ENCODE measurements at regions not wholly inside any gene's neighbourhood (a gene's known extent, or its start where the extent isn't known, plus 50 kb on each side); places are given as distances from the start of the nearest gene placed in this dataset.

DNA sequence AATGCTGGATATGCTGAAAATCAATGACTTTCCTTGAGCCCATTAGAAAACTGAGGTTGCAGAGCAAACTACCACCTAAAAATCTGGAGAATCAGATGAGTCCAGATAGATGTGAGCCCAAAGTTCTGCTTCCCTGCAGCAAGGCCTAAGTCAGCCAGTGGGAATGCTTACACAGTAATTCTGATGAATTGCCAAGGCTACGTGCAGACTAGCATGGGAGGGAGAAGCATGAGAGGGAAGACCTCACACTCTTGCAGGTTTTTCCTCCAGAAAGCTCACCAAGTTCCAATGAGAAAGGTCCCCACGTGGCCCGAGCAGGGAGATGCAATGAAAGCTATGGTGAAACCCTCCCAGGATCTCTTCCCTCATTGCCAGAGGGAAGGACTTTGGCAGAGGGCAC is 104.8 kb upstream of the SIRPA start:
- no peak for DNase-seq (ENCODE audit: low read depth in 2 of 2)

DNA sequence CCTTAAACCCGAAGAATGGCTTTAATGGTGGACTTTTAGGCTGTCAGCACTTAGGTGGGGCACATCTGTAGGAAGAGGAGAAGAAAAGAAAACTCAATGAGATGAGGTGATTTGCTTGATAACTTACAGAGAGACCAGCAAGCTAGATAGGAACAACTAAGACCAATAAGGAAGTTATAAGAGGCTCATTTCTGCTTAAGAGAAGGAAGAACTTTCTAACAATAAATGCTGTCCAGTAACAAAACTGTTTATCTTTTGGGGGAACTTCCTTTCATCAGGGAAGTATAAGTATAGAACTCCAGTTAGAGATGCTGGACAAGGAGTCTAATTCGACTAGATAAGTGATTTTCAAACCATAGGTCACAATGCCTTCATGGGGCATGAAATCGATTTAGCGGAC is 107.2 kb upstream of the SIRPA start:
- no peak for DNase-seq (ENCODE audit: low read depth in 2 of 2)

DNA sequence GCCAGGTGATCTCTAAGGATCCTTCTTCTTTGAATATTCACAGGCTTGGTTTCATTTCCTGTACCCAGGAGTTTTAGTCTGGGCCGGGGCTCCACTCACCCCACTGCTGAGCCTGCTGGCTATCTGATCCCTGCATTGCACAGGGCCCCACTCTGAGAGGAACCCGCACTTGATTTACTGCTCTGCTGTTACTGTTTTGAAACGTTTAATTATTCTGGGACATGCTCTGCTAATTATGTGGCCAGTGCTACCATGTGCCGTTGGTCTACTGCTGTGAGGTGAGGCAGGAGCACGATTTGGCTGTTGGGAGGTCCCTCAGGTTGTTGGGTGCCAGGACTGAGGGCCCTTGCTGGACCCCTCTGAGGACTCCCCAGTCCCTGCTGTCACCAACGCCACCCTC is 108.7 kb upstream of the SIRPA start:
- DNase-seq (ENCODE audit: low read depth in 2 of 2): no peak

DNA sequence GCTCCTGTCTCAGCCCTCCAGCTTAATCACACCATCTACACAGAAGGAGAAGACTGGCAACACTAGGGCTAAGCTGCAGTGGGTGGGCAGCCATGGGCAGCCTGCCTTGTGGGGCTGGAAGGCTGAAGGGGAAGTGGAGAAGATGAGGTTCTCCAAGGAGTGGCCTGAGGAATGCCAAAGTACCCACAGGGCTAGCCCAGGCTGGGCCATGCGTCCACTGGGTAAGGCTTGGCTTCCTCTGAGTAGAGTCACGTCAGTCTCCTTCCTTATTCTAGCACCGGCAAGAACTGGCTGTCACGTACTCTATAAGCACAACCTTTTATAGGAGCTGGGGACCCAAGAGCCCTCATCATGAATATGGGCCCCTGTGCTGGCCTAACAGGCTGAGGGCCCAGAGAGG is 110.6 kb upstream of the SIRPA start:
- DNase-seq (ENCODE audit: low read depth in 2 of 2): no peak

DNA sequence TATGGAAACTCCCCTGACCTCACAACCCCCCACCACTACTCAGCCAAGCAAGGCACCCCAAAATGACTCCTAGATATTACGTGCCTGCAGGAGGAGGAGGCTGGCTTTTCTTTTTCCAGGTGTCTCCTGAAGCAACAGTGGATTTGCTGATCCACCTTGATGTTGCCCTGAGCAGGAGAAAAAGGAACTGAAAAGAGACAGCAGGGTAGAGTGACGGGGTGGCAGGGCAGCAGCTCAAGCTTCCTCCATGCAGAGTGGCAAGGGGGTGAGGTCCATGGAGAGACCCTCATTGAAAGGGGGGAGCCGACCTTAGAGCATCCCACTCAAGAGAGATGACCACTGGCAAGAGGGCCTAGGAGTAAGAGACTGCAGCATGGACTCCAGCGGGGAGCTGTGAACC is 112.0 kb upstream of the SIRPA start:
- no peak for DNase-seq (ENCODE audit: low read depth in 2 of 2)

DNA sequence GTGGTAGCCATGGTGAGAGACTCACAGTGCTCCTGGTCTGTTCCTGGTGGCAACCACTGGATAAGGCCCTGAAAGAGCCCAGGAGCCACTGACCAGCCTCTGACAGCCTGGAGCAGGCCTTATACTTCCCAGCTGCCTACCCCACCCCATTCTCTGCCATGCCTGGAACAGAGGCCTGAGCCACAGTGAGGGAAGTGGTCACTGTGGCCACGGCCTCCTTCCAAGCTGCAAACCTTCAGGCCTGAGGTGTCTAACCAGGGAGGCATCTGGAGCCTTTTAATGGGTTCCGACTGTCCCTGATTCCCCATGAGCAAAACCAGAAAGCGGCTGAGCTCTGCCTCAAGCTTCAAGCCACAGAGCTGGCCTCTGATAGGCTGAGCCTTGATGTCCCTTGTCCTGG is 113.0 kb upstream of the SIRPA start:
- DNase-seq (ENCODE audit: low read depth in 2 of 2): no peak

DNA sequence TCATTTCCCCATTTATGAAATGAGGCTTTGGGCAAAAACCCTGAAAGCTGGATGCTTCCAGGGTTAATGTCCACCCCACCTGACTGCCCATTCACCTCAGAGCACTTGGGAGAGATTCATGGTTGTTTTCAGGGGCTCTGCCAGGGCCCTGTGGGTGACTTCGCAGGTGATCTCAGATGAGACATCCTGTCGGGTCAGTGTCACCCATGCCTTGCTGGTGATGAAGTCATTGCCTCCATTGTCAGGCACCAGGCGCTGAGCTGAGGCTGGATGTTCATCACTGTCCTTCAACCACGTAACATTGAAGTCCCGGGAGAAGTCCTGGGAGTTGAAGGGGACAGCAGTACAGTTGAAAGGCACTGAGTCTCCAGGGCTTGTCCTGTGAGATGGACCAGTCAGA is 115.6 kb upstream of the SIRPA start:
- no peak for DNase-seq (ENCODE audit: low read depth in 2 of 2)

DNA sequence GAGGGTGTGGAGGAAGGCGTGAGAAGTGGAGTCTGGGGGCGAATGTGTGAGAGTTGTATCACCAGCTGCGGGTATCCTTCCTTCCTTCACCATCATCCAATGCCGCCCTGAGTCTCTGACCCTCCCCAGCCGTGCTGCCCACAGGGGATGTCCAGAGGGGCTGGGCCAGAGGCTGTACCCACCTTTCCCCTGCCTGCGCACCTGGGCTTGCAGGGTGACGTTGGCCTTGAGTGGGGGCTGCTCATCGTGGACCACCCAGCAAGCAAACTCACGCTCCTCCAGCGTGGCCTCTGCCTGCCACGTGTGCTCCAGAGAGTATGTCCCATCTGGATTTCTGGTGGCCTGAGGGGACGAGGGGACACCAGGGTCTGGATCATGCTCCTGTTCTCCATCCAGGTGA is 116.9 kb upstream of the SIRPA start:
- no peak for DNase-seq (ENCODE audit: low read depth in 2 of 2)

DNA sequence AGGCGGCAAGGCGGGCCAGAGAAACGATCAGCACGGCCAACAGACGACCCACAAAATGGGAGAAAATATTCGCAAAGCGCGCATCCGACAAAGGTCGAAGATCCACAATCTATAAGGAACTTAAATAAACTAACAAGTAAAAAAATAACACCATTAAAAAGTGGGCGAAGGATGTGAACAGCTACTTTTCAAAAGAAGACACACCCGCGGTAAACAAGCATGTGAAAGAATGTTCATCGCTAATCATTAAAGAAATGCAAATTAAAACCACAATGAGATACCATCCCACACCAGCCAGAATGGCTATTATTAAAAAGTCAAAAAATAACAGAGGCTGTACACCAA is 117.8 kb upstream of the SIRPA start:
- no peak for DNase-seq (ENCODE audit: low read depth in 2 of 2)

DNA sequence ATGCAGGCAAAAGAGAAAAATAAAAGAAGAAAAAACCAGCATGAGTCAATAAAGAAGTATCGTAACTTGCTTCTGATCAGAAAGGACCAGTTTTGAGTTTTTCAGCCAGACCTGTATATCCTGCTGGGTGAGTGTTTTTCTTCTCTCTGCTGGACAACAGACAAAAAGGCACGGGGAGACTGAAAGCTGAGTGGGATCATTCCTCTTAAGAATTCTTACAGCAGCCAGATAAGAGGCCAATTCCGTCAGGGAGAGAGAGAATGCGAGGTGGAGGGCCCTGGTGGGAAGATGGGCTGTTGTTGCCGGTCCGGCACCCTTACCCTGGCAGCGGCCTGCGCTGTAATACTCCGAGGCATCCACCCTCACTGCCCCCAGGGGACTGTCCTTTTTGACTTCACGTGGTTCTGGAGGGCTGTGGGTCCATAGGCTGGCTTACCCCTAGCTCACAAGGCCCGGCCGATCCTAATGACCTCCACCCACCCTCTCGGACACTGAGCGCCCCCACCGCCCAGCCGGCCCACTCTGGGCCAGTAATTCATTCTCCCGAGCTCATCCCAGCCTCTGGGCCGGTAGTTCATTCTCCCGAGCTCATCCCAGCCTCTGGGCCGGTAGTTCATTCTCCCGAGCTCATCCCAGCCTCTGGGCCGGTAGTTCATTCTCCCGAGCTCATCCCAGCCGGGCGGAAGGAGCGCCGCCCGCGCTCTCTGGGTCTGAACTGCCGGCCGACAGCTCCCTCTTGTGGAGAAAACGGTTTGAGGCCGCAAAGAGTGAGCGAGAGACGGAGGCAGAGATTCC is 118.3 kb upstream of the SIRPA start:
- DNase-seq (ENCODE audit: low read depth in 2 of 2): peak; percentile 61 to 67

DNA sequence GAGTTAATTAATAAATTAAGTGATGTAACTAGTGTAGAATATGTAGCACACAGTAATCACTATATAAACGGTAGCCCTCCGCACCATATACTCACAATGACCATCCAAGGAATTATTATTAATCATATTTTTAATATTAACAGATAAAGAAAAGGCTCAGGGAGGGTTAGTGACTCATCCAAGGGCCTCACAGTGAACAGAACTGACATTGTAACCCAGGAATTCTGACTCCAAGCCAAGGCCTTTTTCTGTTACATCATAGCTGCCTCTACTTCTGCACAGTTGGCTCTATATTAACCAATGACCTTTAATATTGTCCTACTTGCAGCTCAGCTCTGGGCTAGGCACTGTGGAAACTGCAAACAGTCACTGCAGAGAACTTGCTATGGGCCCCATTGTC is 117.5 kb upstream of the SIRPG start:
- DNase-seq (ENCODE audit: low read depth in 2 of 2): no peak

DNA sequence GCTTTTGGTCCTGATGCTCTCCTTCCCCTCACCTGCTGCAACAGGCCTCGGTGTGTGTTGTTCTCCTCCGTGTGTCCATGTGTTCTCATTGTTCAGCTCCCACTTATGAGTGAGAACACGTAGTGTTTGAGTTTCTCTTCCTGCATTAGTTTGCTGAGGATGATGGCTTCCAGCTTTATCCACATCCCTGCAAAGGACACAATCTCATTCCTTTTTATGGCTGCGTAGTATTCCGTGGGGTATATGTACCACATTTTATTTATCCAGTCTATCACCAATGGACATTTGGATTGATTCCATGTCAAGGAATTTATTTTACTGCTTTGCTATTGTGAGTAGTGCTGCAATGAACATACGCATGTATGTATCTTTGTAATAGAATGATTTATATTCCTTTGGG is 116.9 kb upstream of the SIRPG start:
- no peak for DNase-seq (ENCODE audit: low read depth in 2 of 2)

DNA sequence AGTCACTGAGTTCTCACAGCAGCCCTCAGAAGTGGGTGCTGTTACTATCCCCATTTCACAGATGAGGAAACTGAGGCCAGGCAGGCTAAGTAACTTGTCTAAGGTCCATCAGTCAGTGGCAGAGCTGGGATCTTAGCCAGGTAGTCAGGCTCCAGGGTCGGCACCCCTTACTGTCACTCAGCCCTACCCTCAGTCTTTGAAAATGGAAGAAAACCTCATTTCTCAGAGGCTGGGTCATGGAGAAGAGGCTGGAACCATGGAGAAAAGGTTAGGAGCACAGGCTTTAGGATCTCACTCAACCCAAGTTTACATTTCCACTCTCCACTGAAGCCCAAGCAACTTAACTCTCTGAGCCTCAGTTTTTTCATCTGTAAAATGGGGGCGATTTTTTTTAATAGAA is 116.2 kb upstream of the SIRPG start:
- no peak for DNase-seq (ENCODE audit: low read depth in 2 of 2)

DNA sequence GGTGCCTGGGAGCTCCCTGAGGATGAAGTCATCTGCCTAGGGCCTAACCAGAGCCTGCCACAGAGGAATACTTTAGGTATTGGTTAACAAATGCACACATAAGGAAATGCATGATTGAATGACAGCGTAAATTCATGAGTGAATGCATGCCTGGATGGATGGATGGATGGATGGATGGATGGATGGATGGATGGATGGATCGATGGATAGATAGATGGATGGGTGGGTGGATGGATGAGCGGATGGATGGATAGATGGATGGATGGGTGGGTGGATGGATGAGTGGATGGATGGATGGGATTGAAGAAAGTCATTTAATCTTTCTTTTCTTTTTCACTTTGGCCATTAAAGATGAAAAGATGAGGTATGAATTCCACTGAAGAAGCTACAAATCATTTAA is 111.9 kb upstream of the SIRPG start:
- DNase-seq (ENCODE audit: low read depth in 2 of 2): no peak

DNA sequence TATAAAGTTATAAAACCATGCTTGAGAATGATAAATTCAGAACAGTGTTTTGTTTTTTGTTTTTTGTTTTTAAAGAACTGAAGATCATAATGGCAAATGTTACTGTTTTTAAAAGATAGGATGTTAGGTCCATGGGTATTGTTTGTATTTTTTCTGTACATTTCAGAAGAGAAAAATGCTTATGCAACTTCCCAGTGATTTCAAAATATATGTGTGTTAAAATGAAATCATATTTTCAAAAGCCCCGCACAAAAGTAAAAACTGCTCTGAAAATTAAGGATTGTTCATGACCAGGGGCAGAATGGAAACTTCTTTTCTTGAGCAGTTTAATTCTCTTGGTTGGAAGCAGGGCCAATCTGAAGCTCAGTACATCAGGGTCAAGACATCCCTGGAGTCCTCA is 109.2 kb upstream of the SIRPG start:
- no peak for DNase-seq (ENCODE audit: low read depth in 2 of 2)

DNA sequence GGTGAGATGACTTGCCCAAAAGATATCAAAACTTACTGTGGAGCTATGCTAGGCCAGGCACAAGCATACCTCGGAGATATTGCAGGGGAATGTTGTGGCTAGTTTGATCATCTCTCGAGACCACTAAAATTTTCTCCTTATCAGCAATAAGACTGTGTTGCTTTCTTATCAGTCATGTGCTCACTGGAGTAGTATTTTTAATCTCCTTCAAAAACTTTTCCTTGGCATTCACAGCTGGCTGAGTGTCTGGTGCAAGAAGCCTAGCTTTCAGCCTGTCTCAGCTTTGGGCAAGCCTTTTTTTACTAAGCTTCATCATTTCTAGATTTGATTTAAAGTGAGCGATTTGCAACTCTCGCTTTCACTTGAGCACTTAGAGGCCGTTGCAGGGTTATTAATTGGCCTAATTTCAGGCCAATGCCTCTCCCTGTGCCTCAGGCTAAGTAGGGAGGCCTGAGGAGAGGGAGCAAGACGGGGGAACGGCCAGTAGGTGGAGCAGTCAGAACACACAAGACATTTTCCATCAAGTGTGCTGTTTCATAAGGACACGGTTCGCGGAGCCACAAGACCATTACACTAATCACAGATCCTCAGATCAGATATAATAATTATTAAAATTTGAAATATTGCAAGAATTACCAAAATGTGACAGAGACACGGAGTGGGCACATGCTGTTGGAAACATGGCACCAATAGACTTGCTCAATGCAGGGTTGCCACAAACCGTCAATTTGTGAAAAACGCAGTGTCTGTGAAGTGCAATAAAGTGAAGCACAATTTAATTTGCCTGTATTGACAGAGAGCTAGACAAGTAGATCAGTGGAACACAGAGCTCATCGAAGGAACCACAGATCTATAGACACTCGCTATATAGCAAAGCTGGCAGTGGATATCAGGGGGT is 106.8 kb upstream of the SIRPG start:
- peak; percentile 42 to 46 for DNase-seq (ENCODE audit: low read depth in 2 of 2)

DNA sequence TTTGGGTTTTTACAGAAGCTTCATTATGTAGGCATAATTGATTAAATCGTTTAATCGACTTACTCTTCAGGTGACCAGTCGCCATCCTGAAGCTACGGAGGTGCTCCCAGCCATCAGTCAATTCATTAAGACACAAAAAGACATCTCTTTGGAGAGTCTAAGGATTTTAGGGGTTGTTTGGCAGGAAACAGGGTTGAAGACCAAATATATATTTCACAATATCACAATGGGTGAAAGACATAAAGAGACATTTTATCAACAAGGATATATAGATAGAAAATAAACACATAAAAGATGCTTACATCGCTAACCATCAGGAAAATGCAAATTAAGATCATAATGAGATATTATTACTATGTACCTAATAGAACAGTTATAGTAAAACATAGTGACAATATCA is 104.0 kb upstream of the SIRPG start:
- DNase-seq (ENCODE audit: low read depth in 2 of 2): no peak

DNA sequence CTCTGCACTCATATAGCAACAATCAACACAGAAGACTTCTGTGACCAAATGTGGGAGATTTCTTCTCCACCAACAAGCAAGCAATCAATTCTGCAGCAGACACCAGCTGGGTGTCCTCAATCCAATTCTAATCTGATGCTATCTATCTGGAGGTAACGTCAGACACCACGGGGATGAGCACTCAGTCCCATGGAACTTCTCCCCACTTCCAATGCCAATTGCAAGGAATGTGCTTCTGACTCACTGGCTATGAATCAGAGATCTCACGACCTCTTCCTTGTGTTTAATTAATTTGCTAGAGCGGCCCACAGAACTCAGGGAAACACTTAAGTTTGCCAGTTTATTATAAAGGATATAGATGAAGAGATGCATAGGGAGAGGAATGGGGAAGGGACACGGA is 103.5 kb upstream of the SIRPG start:
- no peak for DNase-seq (ENCODE audit: low read depth in 2 of 2)

DNA sequence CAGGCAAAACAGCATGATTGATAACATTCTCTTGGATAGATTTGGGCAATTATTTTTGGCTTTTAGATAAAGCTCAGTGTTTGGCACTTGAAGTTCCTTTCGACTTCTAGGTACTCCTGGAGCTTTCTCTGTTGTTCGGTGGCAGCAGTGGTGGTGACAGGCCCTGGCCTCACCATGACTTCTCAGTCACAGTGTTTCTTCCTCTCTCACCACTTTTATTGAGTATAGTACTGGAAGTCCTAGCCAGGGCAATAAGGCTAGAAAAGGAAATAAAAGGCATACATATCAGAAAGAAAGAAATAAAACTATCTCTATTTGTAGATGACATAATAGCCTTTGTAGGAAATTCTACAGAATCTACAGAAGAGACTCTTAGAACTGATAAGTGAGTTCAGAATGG is 101.2 kb upstream of the SIRPG start:
- no peak for DNase-seq (ENCODE audit: low read depth in 2 of 2)

DNA sequence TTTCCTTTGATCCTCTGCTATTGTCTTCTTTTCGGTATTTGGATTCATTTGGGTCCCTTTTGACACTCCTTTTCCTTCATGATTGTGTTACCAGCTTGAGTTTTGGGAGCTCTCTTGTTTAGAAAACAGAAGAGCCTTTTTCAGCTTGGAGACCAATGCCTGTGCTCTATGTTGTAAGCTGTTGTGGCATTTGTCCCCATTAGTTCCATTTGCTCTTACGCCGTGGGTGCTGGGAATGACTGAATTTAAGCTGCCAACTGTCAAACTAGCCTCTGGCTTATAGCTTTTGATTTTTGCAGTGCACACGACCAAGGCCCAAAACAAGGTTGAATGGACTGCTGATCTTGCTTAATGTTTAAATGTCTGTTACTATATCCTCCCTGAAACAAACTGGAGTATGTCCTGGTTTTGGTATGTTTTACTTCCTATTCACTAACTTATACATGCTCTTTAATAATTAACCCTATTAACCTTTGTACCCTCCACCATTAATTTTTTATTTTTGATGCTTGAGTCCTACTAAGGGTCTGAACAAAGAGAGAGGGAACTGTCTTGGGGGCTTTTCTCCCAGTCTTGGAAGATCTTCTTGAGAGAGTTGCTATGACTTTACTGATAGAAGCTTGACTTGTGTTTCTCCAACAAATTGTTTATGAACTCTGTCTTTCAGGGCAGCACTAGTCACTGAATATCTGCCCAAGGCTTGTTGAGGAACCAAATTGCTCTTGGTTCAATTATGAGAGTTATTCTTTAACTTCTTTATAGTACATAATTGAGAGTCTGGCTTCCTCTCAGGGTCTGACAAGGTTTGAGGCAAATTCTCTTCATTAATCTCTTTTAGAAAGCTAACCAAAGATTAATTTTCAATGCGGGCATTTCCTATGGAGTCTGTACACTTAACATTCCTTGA is 100.3 kb upstream of the SIRPG start:
- DNase-seq (ENCODE audit: low read depth in 2 of 2): no peak

DNA sequence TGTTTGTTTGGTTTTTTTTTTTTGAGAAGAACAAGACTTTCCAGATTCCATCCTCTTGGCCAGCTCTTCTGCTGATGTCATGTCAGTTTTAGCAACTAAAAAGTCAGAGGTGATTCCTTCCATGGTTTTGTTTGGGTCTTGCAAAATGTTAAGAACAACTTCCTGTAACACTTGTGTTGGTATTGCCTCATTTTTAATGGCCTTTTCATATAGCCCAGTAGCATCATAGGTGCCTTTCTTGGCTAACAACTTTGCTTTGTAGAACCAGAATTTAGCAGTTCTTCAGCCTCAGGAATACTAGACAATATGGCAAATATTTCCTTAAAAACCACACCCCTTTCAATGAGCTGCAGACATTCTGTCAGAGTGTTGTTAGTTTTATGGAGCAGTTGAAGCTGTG is 99.5 kb upstream of the SIRPG start:
- no peak for DNase-seq (ENCODE audit: low read depth in 2 of 2)

DNA sequence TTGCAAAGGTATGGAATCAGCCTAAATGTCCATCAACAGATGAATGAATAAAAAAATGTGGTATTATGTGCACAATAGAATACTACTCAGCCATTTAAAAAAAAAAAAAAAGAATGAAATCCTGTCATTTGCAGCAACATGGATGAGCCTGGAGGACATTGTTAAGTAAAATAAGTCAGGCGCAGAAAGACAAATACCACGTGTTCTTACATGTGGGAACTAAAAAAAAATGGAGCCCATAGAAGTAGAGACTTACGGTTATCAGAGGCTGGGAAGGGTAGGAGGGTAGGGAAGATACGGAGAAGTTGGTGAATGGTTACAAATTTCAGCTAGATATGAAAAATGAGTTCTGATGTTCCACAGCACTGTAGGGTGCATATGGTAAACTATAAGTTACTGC is 97.2 kb upstream of the SIRPG start:
- no peak for DNase-seq (ENCODE audit: low read depth in 2 of 2)

All from stimulated activated CD8-positive, alpha-beta memory T cell treated with anti-CD3 and anti-CD28 coated beads, Interleukin-15, amount 100 ng/mL, for 48 hours (primary cell).